ENCODE measurements at regions not wholly inside any gene's neighbourhood (a gene's known extent, or its start where the extent isn't known, plus 50 kb on each side); places are given as distances from the start of the nearest gene placed in this dataset.

GRCh38 chr2:41395692-41396091, 652.1 kb upstream of the PKDCC start:
- intact Hi-C loops (cut with micrococcal nuclease; ENCODE audit: unreplicated experiment) = no loop called here
- Histone ChIP-seq H3F3A (ENCODE audit: insufficient read depth, low read depth) (no peaks in the 10 kb centered on the region), H2AFZ (no peak overlapping the region), H3K9me3 (ENCODE audit: insufficient read depth, low read depth) (no peaks in the 10 kb centered on the region), H4K20me1 (ENCODE audit: insufficient read depth) (no peaks in the 10 kb centered on the region), H3K27ac (no peak overlapping the region), H3K9me2 (ENCODE audit: insufficient read depth) (no peaks in the 10 kb centered on the region), H3K4me1 (replicated peaks; ENCODE audit: insufficient read depth) (no peaks in the 10 kb centered on the region), H3K4me3 (no peak overlapping the region), H3K79me2 (ENCODE audit: low read depth) (no peaks in the 10 kb centered on the region), H3K4me2 (no peak overlapping the region), H3K36me3 (ENCODE audit: low read depth) (no peaks in the 10 kb centered on the region), H3K27me3 (ENCODE audit: insufficient read depth, low read depth) (no peaks in the 10 kb centered on the region)
- ChIA-PET POLR2A (ENCODE audit: unreplicated experiment) (no interaction called here), CTCF (no interaction called here)
- no TSS peak for BruUV-seq (replicated peaks)
- DNase-seq = no peak
- no peak for TF ChIP-seq EZH2 (IDR thresholded peaks at IDR 0.05; ENCODE audit: low read depth)
- no peak for TF ChIP-seq CTCF (conservative IDR thresholded peaks at IDR 0.05)

- Histone ChIP-seq H3K9me3 (ENCODE audit: insufficient read depth, low read depth) (no peaks in the 10 kb centered on the region), H2AFZ (no peak overlapping the region), H3F3A (ENCODE audit: insufficient read depth, low read depth) (no peaks in the 10 kb centered on the region), H3K27ac (no peak overlapping the region), H3K9me2 (ENCODE audit: insufficient read depth) (no peaks in the 10 kb centered on the region), H3K4me1 (replicated peaks; ENCODE audit: insufficient read depth) (no peaks in the 10 kb centered on the region), H3K36me3 (ENCODE audit: low read depth) (no peaks in the 10 kb centered on the region), H3K4me3 (no peak overlapping the region), H3K27me3 (ENCODE audit: insufficient read depth, low read depth) (no peaks in the 10 kb centered on the region), H4K20me1 (ENCODE audit: insufficient read depth) (no peaks in the 10 kb centered on the region), H3K79me2 (ENCODE audit: low read depth) (no peaks in the 10 kb centered on the region), H3K4me2 (no peak overlapping the region)
- intact Hi-C loops (cut with micrococcal nuclease; ENCODE audit: unreplicated experiment) = no loop called here
- no peak for DNase-seq
- TF ChIP-seq EZH2 (IDR thresholded peaks at IDR 0.05; ENCODE audit: low read depth) = no peak
- no peak for TF ChIP-seq CTCF (conservative IDR thresholded peaks at IDR 0.05)
- POLR2A ChIA-PET (ENCODE audit: unreplicated experiment) = interaction anchor here (0.6 kb wide), 1 partner anchor 626 kb away, joined by 6 read pairs; no protein-coding TSS in a partner anchor
- CTCF ChIA-PET = interaction anchor here (0.6 kb wide), 2 partner anchors 444 to 1486 kb away, joined by 4 to 5 read pairs; no protein-coding TSS in a partner anchor
- BruUV-seq (replicated peaks) = no TSS peak
Observed at GRCh38 chr2:41399437-41400087, 648.3 kb upstream of the PKDCC start.

- Histone ChIP-seq H4K20me1 (ENCODE audit: insufficient read depth) (no peaks in the 10 kb centered on the region), H3K27me3 (ENCODE audit: insufficient read depth, low read depth) (no peaks in the 10 kb centered on the region), H3F3A (ENCODE audit: insufficient read depth, low read depth) (no peaks in the 10 kb centered on the region), H3K36me3 (ENCODE audit: low read depth) (no peaks in the 10 kb centered on the region), H3K9me2 (ENCODE audit: insufficient read depth) (no peaks in the 10 kb centered on the region), H3K79me2 (ENCODE audit: low read depth) (no peaks in the 10 kb centered on the region), H3K9me3 (ENCODE audit: insufficient read depth, low read depth) (no peaks in the 10 kb centered on the region), H3K4me1 (replicated peaks; ENCODE audit: insufficient read depth) (no peaks in the 10 kb centered on the region), H3K27ac (no peak overlapping the region), H3K4me2 (no peak overlapping the region), H3K4me3 (no peak overlapping the region), H2AFZ (no peak overlapping the region)
- no TSS peak for BruUV-seq (replicated peaks)
- TF ChIP-seq CTCF (conservative IDR thresholded peaks at IDR 0.05) = peak; percentile 40; the same call in 1 of the 2 replicates
- no peak for TF ChIP-seq EZH2 (IDR thresholded peaks at IDR 0.05; ENCODE audit: low read depth)
- intact Hi-C loops (cut with micrococcal nuclease; ENCODE audit: unreplicated experiment) = no loop called here
- DNase-seq = no peak
- ChIA-PET CTCF (interaction anchor here (0.6 kb wide), 2 partner anchors 444 to 1486 kb away, joined by 4 to 5 read pairs; no protein-coding TSS in a partner anchor), POLR2A (ENCODE audit: unreplicated experiment) (interaction anchor here (0.6 kb wide), 1 partner anchor 627 kb away, joined by 6 read pairs; no protein-coding TSS in a partner anchor)
Observed at GRCh38 chr2:41400088-41400665, 647.6 kb upstream of the PKDCC start.

All from PC-9 (cell line).